NOMO-1 treated with DMSO at 0.1 percent for 48 hours (cell line): ENCODE measurements at regions not wholly inside any gene's neighbourhood (a gene's known extent, or its start where the extent isn't known, plus 50 kb on each side); places are given as distances from the start of the nearest gene placed in this dataset.
"Not testable (repeated sequence)": the region's sequence is repeated elsewhere in the genome, so short reads cannot be mapped to it uniquely, and the experiment has no call there.

ENCODE experiments used
- DNase-seq: peaks from one replicate; lab custom pipeline; 2025; ENCODE audit not compliant: unreplicated experiment; lab: John Stamatoyannopoulos, UW

- no peak for DNase-seq
Measured at GRCh38 chr4:37555322-37555721, 130.9 kb downstream of the RELL1 start.

DNA sequence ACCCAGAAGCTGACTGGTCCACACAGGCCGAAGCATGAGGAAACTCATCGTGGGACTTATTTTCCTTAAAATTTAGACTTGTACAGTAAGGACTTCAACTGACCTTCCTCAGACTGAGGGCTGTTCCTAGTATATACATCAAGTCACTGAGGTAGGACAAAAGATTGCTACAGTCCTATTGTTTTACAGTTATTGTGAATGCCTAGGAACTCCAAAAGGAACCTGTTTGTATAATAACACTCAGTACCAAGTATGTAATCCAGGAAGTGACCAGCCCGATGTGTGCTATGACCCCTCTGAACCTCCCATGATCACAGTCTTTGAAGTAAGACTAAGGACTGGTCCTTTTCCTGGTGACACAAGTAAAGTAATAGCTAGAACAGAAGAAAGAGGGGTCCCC lies 136.3 kb downstream of the RELL1 start:
- not testable (repeated sequence) for DNase-seq

- DNase-seq, result no peak
Measured at GRCh38 chr4:37549041-37549440, 137.1 kb downstream of the RELL1 start.

GRCh38 chr4:37546586-37546985 lies 139.6 kb downstream of the RELL1 start:
- no peak for DNase-seq

DNA sequence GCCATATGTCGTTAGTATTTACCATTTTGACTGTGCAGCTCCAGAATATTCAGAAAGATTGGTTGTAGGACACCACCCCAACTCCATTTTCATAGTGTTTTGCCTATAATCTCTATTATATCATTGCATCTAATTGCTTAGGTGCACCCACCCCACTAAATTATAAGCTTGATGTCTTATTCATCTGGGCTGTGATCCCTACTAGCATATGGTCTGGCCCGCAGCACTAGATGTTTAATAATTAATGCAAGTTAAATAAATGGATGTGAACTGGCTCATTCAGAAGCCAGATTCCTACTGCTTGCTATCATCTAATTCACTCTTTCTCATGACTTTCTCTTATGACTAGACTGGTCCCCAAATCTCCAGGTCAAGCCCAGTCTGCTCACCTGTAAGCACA lies 143.5 kb downstream of the RELL1 start:
- DNase-seq, result no peak

- no peak for DNase-seq
Measured at GRCh38 chr4:37541956-37542355, 144.2 kb downstream of the RELL1 start.

DNA sequence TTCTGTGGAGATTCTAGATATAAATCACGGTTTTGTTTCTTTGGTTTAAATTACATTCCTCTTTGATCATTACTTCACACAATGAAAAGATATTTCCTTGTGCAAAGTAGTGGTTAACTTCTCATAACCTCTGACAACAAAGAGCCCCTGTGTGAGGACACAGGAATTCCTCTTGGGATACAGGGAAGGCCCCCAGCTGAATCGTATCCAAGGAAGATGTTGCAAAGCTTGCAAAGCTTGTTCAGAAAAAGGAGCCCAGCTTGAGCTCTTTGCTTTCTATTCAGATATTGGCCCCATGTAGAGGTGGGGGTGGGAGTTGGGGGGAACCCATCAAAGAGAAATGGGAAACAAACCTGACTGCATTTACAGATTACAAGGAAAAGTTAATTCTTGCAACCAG lies 145.7 kb downstream of the RELL1 start:
- no peak for DNase-seq

DNA sequence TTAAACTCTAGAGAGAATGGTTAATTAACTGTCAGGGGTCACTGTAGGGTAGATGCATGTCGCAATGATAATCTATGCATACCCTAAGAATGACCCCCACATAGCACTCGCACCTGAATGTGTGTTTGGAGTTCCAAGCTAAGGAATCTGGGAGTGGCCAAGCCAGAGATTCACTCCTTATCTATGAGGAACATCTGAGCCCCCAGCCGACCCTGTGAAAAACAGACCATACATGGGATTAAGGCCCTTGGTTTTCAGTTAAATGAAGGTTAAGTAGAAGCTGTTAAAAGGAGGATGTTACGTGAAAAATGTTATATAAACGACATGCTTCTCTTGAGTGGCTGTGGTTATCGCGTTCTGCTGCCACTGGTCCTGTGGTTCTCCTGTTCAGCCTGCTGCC lies 147.2 kb downstream of the RELL1 start:
- no peak for DNase-seq

GRCh38 chr4:37537484-37537883 lies 148.7 kb downstream of the RELL1 start:
- no peak for DNase-seq

- DNase-seq, result no peak
Measured at GRCh38 chr4:37535872-37536271, 150.3 kb downstream of the RELL1 start.

DNA sequence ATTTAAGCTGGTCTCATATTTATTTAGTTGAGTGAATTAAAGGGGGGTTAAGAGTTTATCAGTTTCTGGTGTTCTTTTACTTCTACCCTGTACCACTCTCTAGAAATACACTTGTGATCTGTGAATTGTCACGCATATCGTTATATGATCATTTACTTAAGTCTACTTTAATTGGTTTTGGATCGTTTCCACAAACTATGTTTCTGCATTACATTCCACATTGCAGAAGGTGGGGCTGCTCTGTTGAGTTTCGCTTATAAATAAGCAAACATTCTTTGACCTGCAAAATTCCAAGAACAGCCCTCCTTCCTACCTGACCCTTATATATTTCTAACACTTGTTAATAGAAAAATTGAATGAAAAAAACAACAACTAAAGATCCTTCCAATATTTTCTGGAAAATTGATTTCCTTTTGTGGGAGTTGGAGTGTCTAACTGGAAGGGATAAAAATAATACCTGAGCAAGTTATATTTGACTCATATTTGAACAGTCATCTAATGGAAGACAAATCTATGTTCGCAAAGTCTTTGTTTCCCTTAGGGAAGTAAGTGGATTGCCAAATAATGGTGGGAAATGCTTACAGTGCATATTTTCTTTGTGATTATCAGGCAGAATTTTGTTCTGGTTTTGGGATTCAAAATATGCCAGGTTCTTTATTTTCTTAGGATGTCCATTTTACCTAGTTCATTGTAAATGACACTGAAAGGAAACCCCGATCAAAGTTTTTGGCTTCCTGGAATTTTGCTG lies 152.7 kb downstream of the RELL1 start:
- no peak for DNase-seq

DNA sequence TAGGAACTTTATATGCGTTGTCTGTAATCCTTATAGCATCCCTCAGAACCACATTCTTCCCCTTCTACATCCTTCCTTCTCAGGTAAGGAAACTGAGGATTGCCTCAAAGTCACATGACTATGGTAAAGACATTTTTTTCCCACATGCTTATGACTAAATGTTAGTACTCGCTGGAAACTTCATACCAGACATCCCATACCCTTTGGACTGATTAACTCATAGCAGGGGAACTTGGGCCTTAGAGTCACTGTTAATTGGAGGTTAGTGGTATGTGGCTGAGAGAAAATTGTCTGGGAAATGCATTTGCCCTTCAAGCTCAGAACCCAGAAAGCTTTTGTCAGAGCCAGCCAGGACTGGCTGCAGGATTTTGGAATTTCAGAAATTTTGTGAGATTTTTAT lies 155.0 kb downstream of the RELL1 start:
- DNase-seq, result no peak

GRCh38 chr4:37530451-37530850 lies 155.7 kb downstream of the RELL1 start:
- no peak for DNase-seq

DNA sequence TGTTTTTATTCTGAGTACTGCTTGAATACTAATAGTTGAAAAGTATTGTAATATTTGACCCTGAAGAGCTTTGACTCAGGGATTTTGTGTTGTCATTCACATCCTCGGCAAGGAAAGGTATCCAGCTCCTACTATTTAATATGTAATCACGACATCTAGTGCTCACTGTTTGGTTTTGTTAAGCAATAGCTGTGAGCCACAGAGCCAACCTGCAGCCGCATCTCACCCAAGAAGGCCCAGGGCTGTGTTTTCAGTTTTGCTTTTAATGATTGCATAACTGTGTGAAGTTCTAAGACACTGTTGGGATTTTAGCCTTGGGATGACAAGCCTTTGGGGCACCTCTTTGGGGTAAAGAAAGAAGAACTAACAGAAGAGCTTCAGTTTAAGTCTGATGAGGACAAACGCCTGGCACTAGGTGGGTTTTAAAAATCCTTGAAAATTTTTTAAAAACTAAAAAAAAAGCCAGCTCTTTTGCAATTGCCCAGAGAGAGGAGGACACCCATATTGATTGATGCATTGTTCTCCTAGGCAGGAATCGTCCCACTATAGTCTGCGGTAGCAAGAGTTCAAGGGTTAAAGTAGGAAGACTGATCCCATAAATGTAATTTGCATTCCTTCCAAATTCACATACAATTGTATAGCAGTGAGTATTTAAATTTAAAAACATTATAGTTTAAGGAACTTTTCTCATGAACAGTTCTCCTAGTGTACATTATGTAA lies 157.8 kb downstream of the RELL1 start:
- peak; percentile 82 for DNase-seq

- DNase-seq, result no peak
Measured at GRCh38 chr4:37524267-37524666, 161.9 kb downstream of the RELL1 start.

DNA sequence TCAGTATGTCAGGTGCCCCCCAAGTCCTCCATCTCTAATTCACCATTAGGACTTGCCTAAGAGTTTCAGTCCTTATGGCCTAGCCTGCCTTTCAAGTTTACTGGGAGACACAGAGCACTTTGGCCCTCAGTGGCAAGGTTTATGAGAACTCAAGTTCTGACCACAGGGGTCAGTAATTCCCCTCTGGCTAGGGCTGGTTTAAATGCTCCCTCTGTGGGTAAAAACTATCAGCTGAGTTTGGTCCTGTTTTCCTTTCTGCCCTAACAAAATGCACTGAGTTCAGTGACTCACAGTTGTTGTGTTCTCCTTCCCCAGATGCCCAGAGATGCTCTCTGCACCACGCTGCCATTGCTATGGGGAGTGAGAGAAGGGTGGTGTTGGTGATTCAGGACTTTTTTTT lies 163.2 kb downstream of the RELL1 start:
- DNase-seq, result no peak

DNA sequence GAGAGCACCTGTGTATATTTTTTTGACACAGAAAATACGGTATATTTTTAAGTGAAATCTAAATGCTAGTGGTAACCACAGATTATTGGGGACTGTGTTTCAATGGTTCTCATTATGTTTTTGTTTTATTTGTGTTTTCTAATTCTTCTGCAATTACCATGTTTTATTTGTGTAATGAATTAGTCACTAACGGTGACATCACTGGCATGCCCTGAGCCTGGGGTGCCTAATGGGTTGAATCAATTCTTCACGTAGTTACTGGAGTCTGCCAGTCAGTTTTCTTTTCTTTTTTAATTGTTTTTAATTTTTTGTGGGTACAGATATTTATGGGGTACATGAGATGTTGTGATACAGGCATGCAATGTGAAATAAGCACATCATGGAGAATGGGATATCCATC lies 168.8 kb downstream of the RELL1 start:
- DNase-seq, result no peak

GRCh38 chr4:37516057-37516775 lies 170.0 kb downstream of the RELL1 start:
- no peak for DNase-seq

DNA sequence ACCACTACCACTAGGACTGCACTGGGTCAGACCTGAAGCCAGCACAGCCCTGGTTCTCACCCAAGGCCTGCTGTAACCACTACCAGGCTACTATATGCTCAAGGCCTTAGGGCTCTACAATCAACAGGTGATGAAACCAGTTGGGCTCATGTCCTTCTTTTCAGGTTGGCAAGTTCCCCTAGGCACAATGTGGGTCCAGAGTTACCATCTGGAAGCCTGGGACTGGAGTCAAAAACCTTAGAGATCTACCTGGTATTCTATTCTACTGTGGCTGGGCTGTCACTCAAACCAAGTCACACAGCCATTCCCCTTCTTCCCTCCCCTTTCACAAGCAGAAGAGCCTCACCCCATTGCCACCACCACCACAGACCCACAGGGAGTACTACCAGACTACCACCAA lies 175.6 kb downstream of the RELL1 start:
- no peak for DNase-seq

- no peak for DNase-seq
Measured at GRCh38 chr4:37503261-37503660, 182.9 kb downstream of the RELL1 start.

DNA sequence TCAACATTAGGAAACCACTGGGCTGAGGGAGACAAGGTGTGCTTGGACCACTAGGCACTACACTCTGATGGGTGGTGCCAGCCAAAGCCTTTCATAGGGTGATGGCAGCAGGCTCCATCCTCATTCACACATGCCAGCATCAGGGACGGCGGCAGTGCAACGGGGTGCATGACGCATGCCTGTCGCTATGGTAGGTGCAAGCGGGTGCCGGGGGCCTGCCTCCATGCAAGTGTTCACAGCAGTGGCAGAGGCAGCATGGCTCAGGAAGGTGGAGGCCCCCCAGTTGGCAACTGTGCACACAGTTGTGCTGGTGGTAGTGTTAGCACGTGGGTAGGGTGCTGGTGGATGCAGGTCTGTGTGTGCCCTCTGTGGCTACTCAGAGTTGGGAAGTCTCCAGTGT lies 184.1 kb downstream of the RELL1 start:
- DNase-seq, result no peak
